Adipocyte (in vitro differentiated cells): ENCODE measurements at regions not wholly inside any gene's neighbourhood (a gene's known extent, or its start where the extent isn't known, plus 50 kb on each side); places are given as distances from the start of the nearest gene placed in this dataset.

Experiments
- DNase-seq: peaks from one replicate; pipeline ENCODE4 v3.0.0-alpha.2; 2015; ENCODE audit warnings: low read depth
- H3K27me3 ChIP-seq: replicated peaks from 2 replicates; pipeline ENCODE4 v1.7.0; 2013; ENCODE audit warnings: mild to moderate bottlenecking, low read length, moderate library complexity; ENCODE audit not compliant: control insufficient read depth, insufficient read depth
- H3K36me3 ChIP-seq: 2 replicates; pipeline ENCODE4 v1.7.0; 2013; ENCODE audit warnings: low read length, mild to moderate bottlenecking, moderate library complexity; ENCODE audit not compliant: control insufficient read depth, insufficient read depth, severe bottlenecking
- H3K4me1 ChIP-seq: 2 replicates; pipeline ENCODE4 v1.7.0; 2013; ENCODE audit warnings: mild to moderate bottlenecking, low read length, moderate library complexity; ENCODE audit not compliant: control insufficient read depth, insufficient read depth
- H3K4me3 ChIP-seq: 2 replicates; pipeline ENCODE4 v1.7.0; 2013; ENCODE audit warnings: mild to moderate bottlenecking, low read length, moderate library complexity
- H3K9ac ChIP-seq: 2 replicates; pipeline ENCODE4 v1.7.0; 2013; ENCODE audit warnings: mild to moderate bottlenecking, low read length, moderate library complexity
- H3K9me3 ChIP-seq: 2 replicates; pipeline ENCODE4 v1.7.0; 2013; ENCODE audit warnings: mild to moderate bottlenecking, low read length, moderate library complexity; ENCODE audit not compliant: control insufficient read depth

DNA sequence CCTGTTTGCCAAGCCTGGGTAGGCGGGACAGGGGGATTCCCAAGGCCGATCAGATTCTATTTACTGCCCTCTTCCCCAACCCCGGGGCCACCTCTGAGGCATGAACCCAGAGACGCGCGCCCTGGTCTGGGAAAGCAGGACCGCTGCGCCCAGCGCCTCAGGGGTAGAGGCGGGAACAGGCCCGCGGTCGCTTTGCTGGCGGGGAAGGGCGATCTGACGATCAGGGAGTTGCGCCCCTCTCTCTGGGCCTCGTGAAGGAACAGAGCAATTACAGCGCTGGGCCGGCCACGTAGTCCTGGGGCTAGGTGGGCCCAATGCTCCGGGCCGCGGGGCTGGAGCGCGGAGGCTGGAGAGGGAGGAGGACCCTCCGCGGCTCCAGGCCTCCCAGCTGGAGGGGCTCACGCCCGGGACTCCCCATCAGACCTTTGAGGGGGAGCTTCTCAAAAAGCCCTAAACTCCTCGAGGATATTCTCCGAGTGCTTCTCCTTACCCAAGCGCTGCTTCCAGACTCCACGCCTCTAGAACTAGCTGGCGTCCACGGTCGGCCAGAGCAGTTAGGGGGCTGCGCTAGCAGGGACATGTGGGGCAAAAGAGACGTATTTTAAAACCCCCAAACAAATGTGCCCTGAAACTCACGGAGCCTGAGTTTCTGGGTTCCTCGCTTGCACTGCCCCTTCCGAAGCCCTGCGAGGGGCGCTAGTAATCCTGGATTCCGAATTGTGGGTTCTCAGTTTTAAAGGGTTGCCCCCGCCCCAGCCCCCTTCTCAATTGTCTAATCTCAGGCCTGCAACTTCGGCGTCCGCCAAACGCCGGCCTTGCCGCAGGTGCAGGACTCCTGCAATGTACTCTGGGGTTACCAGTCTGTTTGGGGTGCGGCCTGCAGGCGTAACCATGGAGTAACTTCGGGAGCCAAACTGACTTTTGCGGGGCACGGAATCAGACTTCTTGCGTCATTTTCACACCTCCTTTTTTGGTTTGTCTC is 57.6 kb downstream of the TMEM174 start:
- peaks cover 3% of the 10 kb centered on the region for H3K9me3 ChIP-seq
- peaks cover 49% of the 10 kb centered on the region for H3K27me3 ChIP-seq
- H3K9ac ChIP-seq = no peak overlapping the region
- H3K36me3 ChIP-seq = no peaks in the 10 kb centered on the region
- no peak overlapping the region for H3K4me3 ChIP-seq
- H3K4me1 ChIP-seq = peaks cover 4% of the 10 kb centered on the region
- DNase-seq = no peak

DNA sequence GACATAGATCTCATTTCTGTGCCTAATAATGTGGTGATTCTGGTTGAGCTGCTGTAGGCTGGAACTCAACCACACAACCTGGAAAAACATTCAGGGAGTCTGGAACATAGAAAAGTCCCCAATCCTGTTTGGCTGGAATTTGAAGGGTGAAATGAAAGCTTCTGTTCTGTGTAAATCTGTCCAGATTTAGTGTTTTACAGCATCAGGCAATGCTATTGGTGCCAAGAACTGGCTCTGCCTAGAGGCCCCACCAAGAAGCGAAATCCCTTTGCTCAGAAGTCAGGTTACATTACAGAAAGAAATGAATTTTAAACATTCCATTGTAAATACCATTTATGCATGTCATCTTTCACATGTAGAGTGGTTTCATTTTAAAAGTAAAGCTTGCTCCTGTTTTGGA is 56.3 kb downstream of the TMEM174 start:
- Histone ChIP-seq H3K4me1 (peaks cover 4% of the 10 kb centered on the region), H3K9me3 (peaks cover 3% of the 10 kb centered on the region), H3K9ac (no peak overlapping the region), H3K36me3 (no peaks in the 10 kb centered on the region), H3K4me3 (no peak overlapping the region), H3K27me3 (peaks cover 62% of the 10 kb centered on the region)
- DNase-seq = peak; percentile 81

DNA sequence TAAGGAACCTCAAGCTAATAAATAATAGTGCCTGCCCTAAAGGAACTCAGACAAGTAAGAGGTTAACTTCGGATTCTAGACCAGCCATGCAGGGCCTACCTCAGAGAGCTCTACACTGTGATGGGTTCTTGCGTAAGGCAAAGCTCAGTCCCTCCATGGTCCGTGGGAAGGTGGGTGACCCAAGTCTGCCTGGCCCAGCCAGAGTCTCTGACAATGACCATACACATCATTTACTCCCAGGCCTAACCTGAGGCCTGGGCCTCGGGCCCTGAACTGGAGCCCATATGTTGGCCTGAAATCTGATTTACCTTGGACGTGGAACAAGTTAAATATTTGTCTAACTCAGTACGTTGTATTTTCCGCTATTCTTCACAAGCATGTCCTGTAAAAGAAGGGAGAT is 55.1 kb downstream of the TMEM174 start:
- Histone ChIP-seq H3K27me3 (peaks cover 59% of the 10 kb centered on the region), H3K4me3 (no peak overlapping the region), H3K9me3 (peaks cover 3% of the 10 kb centered on the region)

More for the DNA sequence above, 55.1 kb downstream of the TMEM174 start:
- DNase-seq = no peak
- Histone ChIP-seq H3K9ac (no peak overlapping the region), H3K4me1 (no peaks in the 10 kb centered on the region), H3K36me3 (no peaks in the 10 kb centered on the region)
